ENCODE measurements at regions not wholly inside any gene's neighbourhood (a gene's known extent, or its start where the extent isn't known, plus 50 kb on each side); places are given as distances from the start of the nearest gene placed in this dataset.

GRCh38 chr1:110816945-110817344 is 56.0 kb upstream of the CD53 start:
- no peak for DNase-seq

DNA sequence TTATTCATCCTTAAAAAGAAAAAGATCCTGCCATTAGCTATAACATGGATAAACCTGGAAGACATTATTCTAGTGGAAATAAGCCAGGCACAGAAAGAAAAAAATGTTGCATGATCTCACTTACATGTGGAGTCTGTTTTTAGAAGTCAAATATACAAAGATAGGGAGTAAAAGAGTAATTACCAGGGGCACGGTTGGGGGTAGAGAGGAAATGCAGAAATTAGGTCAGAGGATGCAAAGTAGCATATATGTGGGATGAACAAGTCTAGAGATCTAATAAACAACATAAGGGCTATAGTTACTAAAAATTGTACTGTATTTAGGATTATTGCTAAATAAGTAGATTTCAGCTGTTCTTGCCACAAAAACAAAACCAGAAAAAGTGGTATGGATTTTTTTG is 61.4 kb upstream of the CD53 start:
- DNase-seq = no peak

GRCh38 chr1:110800079-110800478 is 72.9 kb upstream of the CD53 start:
- no peak for DNase-seq

GRCh38 chr1:110798691-110799256 is 74.2 kb upstream of the CD53 start:
- DNase-seq = peak; percentile 85

GRCh38 chr1:110788673-110789072 is 84.3 kb upstream of the CD53 start:
- no peak for DNase-seq

- DNase-seq = no peak
Observed at GRCh38 chr1:110787328-110788071, 85.4 kb upstream of the CD53 start.

- DNase-seq = no peak
Observed at GRCh38 chr1:110786802-110787327, 86.1 kb upstream of the CD53 start.

DNA sequence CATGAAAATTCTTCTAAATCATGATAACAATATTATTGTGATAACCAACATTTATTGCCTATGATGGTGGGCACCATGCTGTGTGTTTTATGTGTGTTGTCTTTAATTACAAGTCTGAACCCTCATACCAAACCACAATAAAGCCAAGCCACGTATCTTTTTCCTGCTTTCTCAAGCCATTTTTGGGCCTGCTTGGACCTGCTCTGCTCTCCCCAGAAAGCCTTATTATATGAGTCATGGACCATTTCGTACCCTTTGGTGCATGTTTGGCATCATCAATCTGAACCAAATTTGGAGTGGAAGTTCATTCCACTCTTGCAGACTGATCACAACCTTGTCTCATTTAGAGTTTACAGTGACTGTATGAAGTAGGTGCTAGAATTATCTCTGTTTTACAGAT is 87.3 kb upstream of the CD53 start:
- no peak for DNase-seq

GRCh38 chr1:110785055-110785454 is 87.9 kb upstream of the CD53 start:
- no peak for DNase-seq

- peak; percentile 34 for DNase-seq
Observed at GRCh38 chr1:110783292-110783918, 89.5 kb upstream of the CD53 start.

GRCh38 chr1:110781525-110781924 is 91.4 kb upstream of the CD53 start:
- no peak for DNase-seq

DNA sequence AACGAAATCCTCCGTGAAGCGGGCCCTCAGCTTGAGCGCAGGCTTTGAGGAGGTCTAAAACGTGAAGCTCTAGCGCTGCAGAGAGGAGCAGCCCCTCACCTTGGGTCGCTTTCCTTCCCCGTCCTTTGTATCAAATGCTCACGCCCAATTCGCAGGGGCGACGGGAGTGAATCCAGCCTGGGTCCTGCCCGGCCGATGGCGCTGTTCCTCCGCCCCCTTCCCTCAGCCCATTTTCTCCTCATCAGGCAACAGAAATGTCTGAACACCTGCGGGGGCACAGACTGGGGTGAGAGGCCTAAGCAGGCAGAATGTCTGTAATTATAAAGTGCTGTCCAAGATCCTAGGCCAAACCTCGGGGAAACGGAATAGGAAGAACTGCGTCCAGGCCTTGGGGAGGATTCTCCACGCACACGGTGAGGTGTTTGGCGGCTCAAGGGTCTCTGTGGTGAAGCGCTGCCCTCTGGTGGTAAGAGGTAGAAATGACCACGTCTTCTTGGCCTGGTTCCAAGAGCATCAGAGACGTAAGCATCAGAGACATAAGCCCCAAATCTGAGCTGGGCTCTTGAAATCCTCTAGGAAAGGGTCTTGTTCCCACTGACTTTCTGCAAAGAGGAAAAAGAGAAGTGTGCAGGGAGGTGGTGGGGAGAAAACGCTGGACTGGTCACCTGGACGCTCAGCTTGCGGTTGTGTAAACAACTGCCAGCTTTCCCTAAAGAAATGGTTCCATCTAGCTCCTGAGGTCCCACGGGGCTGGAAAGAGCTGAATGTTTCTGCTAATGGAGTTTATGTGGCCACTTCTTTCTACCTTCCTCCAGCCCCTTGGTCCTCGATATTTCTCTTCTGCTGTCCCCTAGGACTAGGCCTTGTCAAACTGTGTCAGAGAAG is 92.1 kb upstream of the CD53 start:
- peak; percentile 11 for DNase-seq

DNA sequence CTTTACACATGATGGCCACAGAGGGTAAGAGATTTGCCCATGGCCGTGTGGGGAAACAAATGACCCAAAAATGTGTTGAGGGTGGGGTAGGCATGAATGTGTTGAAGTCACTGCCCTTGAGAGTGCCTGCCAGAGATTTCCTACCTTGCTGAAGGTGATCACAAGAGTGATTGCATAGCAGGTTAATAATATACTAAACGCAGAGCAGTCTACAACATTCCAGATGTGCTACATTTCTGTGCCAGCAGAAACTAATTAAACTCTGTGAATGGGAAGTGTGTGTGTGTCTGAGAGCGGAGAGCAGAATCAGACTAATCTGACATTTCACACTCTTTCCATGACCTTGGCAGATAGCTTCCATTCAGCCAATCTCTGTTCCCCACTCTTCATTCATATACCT is 93.3 kb upstream of the CD53 start:
- DNase-seq = no peak

GRCh38 chr1:110778821-110779220 is 94.1 kb upstream of the CD53 start:
- DNase-seq = no peak

- no peak for DNase-seq
Observed at GRCh38 chr1:110777228-110777627, 95.7 kb upstream of the CD53 start.

- no peak for DNase-seq
Observed at GRCh38 chr1:110774398-110774797, 98.5 kb upstream of the CD53 start.

- DNase-seq = no peak
Observed at GRCh38 chr1:110773813-110774212, 99.1 kb upstream of the KCNA3 start.

DNA sequence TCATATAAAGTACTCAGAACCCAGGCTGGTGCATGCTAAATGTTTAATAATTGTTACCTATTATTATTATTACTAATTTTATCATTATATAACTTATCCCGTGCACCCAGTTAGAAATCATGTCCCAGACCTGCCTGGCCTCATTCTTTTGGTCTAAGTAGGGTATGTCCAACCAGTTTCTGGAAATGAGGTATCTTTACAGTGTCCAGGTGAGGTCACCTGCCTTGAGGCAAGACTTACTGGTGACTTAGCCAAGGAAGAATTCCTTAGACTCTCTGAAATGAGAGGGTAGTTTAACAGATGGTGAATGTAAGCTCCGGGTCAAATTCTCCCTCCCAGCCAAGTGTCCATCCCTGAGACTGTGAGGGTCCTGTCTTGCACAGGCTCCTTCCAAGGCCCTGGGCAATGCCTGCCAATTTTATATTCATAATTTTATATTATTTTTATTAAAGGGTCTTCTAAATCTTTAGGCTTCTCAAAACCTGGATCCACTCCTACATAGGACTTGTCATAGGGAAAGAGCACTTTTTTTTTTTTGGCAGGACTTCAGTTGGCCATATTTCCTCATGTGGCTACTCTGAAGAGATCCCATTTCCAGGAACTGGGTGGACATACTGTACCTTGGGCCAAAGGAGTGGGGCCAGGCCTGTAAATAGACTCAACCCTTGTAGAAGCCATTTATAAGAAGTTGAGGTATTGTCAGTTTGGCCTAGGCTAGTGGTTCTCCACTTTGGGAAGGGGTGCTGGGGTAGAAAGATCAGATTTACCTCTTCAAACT is 96.7 kb upstream of the KCNA3 start:
- no peak for DNase-seq

GRCh38 chr1:110770832-110771231 is 96.1 kb upstream of the KCNA3 start:
- DNase-seq = no peak

DNA sequence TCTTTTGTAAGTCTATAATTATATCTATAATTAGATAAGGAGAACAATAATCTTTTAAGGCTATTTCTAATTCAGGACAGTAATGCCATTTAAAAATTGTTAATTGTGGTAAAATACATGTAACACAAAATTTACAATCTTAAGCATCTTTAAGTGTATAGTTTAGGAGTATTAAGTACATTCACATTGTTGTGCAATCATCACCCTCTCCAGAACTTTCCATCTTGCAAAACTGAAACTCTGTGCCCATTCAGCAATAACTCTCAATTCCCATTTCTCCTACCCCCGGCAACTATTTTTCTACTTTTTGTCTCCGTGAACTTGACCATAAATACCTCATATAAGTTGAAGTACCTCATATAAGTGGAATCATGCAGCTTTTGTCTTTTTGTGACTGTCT is 93.9 kb upstream of the KCNA3 start:
- no peak for DNase-seq

DNA sequence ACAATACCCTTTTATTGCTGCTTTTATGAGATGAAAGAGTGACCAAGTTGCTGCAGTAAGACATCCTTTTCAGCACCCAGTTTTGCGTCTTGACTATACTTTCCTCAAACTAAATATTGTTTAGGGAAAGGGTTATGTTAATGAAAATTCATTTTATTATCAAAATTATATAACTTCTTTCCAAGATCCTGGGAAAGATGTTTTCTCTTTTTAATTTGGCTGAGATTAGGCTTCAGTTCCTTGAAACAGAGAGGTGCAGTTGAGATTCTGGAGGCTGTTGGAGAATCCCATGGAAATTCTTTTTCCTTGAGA is 91.6 kb upstream of the KCNA3 start:
- DNase-seq = no peak

DNA sequence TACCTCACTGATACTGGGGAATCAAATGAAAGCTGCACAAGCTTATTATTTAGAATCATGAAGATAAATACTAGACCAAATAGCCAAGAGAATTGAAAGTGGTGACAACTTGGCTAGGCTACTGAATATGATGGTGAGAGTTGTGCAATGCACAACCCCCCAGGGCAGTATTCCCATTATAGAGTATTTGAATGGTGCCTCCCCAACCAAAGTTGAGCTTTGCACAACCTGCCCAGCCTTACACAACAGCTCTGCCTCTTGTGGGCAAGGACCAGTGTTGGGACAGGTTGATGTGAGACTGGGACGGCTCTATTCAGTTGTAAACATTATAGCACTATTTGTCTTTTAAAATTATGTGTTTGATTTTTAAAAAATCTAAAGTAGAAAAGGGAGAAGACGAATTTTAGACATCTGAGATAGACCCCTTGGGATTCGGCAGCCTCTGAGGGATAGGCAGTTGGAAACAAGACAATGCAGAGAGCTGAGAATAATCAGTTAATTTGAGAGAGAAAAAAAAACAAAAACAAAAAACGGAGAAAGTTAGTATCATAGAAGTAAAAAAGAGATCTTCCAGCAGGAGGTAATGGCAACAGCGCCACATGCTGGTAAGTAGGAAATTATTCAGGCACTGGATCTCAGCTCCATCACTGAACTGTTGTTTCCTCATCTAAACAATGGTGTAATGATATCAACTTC is 91.0 kb upstream of the KCNA3 start:
- peak; percentile 3 for DNase-seq
